ENCODE measurements at regions not wholly inside any gene's neighbourhood (a gene's known extent, or its start where the extent isn't known, plus 50 kb on each side); places are given as distances from the start of the nearest gene placed in this dataset.
A peak's percentile ranks its signal among the peaks of the same experiment; 100 is the strongest.
"Not testable (repeated sequence)": the region's sequence is repeated elsewhere in the genome, so short reads cannot be mapped to it uniquely, and the experiment has no call there.

GRCh38 chr4:154907345-154908045 is 126.4 kb downstream of the RBM46 start:
- DNase-seq (ENCODE audit: low read depth, low spot score), result not testable (repeated sequence)

DNA sequence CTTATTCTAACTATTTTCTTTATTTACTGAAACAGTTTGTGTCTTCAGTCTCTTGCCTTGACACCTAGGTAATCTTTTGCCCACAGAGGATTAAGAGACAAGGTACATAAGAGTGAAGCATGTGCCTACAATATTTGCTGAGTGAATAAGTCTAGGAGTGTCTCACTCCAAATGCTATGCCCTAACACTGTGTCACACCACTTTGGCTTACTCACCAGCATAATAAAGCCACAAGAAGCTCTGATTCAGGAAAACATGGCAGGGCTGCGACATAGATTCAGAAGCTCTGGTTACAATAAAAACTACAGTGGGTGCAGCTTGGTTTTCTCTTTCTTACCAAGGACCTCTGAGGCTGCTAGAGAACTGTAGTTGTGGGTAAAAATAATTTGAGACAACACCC is 127.1 kb downstream of the RBM46 start:
- no peak for DNase-seq (ENCODE audit: low read depth, low spot score)

GRCh38 chr4:154911097-154911496 is 130.0 kb downstream of the RBM46 start:
- no peak for DNase-seq (ENCODE audit: low read depth, low spot score)

DNA sequence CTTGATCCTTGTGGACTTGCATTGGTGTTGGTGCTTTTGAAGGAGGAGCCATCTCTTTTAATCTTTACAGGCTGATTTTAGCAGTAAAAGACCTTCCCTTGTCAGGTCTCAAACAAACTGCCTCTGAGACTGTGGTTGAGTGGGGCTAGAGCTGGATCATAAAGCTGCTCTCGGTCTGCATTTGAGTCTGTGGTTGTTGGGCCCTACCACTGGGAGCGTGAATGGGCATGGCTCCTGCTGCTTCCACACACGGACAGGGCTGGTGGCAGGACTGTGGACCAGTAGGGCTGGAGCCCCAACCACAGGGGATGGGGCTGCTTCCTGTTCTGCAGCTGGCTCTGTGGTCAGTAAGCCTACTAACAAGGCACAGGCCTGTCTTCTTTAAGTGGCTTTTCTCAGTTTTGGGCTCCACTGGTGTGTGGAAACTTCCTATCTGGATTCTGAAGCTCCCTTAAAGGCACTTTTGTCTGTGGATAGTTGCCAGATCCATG is 130.6 kb downstream of the RBM46 start:
- DNase-seq (ENCODE audit: low read depth, low spot score), result no peak

GRCh38 chr4:154916068-154916467 is 135.0 kb downstream of the RBM46 start:
- no peak for DNase-seq (ENCODE audit: low read depth, low spot score)

DNA sequence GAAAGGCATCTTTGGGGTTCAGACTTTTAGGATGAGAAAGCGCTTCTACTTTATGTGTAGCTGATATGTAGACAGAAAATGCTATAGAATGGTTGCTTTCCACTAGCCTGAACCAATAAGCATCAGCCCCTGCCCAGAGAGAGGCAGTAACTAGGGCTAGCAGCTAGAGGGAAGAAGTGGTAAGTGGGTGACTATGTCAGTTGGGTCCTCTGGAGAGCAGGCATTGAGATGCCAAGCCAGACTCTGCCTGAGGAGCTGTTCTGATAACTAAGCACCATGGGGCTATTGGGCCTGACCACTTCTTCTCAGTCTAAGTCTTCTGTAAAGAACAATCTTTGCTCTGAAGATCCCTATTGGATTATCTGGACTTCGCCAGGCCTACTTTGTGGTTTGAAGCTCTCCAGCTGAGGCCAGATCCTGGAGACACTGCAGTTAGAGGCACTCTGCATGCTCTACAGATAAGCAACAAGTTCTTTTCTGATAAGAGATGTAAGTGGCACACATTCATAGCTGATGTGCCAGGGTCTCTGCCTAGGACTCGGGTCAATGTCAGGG is 146.1 kb downstream of the RBM46 start:
- no peak for DNase-seq (ENCODE audit: low read depth, low spot score)

DNA sequence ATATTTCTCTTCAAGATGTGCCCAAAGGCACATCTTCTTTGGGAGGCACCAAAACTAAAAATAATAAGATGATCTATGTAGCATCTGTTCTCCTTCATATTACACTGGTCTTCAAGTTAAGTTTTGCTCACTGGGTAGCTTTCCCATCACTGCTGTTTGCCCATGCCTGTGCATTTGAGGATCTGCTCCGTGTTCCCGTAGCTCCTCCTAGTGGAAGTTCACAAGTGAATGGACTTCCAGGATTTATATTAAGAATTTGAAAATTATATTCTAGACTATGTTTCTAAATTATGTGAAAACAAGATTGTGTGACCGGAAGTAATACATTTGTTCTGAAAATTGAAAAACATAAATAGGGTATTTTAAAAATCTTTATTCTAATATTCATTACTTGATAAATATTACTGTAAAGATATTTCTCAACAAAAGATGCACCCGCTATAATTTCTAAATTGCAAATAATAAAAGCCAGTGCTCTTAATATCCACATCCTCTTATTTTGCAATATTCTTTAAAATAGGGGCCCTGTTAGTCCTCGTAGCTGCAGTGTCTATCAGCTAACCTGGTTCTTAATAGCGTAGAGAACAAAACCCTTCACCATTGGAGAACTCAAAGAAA is 147.7 kb downstream of the RBM46 start:
- peak; percentile 4 for DNase-seq (ENCODE audit: low read depth, low spot score)

DNA sequence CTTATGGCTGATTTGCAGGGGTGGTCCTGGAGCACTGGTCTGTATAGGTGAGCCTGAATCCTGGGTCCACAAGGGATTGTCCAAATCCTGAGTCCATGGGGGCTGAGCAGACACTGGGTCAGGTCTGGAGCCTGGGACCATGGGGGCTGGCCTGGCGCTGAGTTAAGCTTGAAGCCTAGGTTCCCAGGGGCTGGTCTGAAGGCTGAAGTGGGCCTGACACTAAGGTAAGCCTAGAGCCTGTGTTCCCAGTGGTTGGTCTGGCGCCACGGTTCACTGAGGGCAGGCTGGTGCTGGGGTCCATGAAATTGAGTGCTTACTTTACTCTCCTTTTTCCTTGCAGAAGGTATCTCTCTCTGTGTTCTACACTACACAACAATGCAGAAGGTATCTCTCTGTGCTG is 155.8 kb downstream of the RBM46 start:
- no peak for DNase-seq (ENCODE audit: low read depth, low spot score)

- DNase-seq (ENCODE audit: low read depth, low spot score), result no peak
Measured at GRCh38 chr4:154939851-154940250, 158.8 kb downstream of the RBM46 start.

DNA sequence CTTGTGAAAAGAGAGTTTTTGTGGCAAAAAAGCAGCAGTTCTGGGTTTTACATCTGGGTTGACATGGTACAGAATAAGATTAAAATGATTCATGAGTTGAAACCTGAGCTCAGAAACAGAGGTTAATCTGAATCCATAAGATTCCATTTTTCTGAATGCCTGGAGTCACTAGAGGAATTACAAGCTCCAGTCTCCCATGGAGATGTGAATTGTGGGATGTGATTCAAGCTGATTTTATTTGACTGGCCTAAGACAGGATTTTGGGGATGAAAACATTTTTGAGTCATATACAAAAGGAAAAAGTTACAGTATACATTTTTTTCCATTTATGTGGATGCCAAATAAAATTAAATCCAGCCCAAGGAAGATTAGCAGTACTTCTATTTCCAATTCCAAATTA is 161.1 kb downstream of the RBM46 start:
- DNase-seq (ENCODE audit: low read depth, low spot score), result no peak

DNA sequence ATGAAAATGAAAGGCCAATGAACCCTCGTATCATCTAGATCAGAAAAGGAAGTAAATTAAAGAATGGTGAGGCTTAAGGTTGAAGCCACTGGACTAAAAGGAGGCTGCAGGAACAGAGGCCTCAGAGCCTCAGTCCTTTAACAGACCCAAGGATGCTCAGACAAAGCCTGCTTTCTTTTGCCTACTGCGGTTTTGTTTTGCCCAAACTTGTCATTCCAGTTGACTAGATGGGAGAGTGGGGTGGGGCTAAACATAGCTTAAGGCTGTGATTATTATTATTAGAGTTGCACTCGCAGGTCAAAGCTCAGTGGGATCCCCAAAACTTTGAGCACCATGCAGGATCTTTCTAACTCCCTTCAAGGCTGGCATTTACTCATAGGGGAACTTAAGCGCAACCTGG is 163.9 kb downstream of the RBM46 start:
- DNase-seq (ENCODE audit: low read depth, low spot score), result no peak

DNA sequence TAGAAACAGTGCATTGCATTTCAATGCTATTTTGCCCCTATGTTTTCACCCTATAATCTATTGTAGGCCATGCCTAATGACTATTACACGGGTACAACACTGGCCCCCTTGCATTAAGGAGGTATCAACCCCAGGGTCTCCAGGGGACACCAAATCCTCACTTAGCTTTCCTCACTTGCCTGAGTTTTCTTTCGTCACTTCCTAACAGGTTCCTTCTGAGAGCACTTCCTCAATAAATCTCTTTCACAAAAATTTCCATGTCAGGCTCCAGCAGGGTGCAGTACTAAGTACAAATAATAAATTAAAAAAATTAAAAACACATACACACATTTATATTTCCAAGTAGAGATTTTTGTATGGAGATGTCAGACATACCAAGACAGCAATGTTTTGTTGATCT is 165.0 kb downstream of the RBM46 start:
- no peak for DNase-seq (ENCODE audit: low read depth, low spot score)

DNA sequence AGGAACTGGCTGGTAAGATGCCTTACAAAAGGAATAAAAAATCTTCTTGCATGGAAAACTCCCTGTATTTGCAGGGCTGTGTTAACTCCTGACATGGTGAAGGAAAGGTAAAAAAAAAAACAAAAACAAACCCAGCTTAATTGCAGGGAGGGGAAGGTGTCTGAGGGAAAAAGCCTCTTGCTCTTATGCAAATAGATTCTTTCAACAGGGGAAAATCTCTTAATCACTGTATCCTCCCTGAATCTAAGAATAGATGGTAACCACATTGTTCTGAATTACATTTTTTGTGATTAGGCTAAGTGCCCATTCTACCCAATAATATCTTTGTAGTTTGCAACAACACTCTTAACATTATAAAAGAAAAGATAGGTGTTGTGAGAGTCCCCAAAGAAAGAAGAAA is 172.6 kb downstream of the RBM46 start:
- DNase-seq (ENCODE audit: low read depth, low spot score), result no peak

GRCh38 chr4:154954117-154954516 is 173.0 kb downstream of the RBM46 start:
- DNase-seq (ENCODE audit: low read depth, low spot score), result no peak

- DNase-seq (ENCODE audit: low read depth, low spot score), result no peak
Measured at GRCh38 chr4:154958121-154958520, 177.0 kb downstream of the RBM46 start.

GRCh38 chr4:154958621-154959358 is 177.7 kb downstream of the RBM46 start:
- DNase-seq (ENCODE audit: low read depth, low spot score), result no peak

DNA sequence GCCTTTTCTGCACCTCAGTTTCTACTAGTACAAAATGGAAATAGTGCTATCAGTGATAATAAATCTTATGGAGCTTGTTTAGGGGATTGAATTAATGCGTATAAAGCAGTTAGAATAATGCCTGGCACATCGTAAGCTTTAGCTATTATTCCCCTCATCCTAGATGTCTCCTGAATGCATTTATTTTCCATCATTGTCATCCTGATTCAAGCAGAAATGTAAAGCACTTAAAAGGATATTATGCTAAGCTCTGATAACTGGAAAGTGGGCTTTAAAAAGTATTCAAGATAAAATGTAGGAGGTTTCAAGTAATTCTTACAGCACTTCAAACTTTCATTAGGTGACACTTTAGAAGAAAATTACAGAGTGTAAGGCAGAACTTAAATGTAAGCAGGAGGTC is 178.7 kb downstream of the RBM46 start:
- no peak for DNase-seq (ENCODE audit: low read depth, low spot score)

DNA sequence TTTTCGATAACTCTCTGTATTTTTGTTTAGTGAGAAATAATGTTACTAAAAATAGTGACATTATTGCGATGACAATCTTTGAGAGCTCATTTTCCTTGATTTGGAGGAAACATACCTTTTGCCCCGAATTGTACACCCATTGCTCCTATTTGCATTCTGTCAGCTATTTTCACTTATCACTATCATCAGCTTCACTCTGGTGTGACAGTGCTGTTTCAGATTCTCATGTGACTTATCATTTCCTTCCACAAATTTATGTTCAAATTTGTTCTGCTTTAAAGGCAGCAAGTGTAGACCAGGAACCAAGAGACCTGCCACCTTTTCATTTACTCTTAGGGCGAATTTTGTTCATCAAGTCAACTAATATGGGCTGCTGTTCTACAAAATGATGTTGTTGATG is 179.4 kb downstream of the RBM46 start:
- DNase-seq (ENCODE audit: low read depth, low spot score), result no peak

GRCh38 chr4:154961263-154961662 is 180.2 kb downstream of the RBM46 start:
- no peak for DNase-seq (ENCODE audit: low read depth, low spot score)

GRCh38 chr4:154973244-154974035 is 192.4 kb downstream of the RBM46 start:
- DNase-seq (ENCODE audit: low read depth, low spot score), result no peak

- no peak for DNase-seq (ENCODE audit: low read depth, low spot score)
Measured at GRCh38 chr4:154977228-154977627, 196.2 kb downstream of the RBM46 start.
